COLO668 (cell line): ENCODE measurements at regions not wholly inside any gene's neighbourhood (a gene's known extent, or its start where the extent isn't known, plus 50 kb on each side); places are given as distances from the start of the nearest gene placed in this dataset.
A peak's percentile ranks its signal among the peaks of the same experiment; 100 is the strongest.

ENCODE experiments used
- DNase-seq: peaks from one replicate; lab custom pipeline; 2025; ENCODE audit not compliant: unreplicated experiment; lab: John Stamatoyannopoulos, UW

DNA sequence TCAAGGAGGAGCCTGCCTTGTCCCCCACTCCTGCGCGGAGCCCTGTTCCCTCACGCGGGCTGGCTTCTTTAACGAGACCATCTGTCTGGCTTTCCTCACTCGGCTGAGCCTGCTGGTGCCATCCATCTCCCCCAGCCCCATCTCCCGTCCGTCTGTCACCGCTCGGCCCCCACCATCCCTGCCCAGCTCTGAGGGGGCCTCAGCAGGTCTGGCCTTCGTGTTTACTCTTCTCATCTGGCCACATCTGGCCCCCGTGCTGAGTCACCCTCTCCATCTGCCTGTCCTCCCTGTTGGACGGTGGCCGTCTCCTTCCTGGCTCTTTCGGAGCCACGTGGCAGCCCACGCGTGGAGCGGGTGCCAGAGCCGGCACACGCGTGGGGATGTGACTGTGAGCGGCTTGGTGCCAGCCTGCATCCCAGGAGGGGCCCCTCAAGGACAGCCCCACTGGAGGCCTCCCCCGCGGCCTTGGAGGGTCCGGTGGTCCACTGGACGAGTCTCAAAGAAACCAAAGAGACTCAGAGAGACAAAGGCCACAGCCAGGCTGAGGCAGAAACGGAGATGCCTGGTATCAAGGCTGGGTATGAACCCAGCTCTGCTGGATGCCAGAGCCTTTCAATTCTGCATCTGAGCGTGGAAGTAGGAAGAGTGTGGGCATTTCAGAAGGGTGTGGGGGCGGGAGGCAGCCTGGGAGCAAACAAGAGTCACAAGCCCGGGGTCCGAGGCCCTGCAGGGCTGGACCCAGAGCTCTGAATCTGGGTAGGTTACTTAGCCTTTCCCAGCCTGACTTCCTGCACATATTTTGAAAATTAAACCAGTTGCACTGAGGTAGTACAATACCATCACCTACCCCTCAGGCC is 76.7 kb upstream of the UNC5A start:
- DNase-seq: peak; percentile 7

DNA sequence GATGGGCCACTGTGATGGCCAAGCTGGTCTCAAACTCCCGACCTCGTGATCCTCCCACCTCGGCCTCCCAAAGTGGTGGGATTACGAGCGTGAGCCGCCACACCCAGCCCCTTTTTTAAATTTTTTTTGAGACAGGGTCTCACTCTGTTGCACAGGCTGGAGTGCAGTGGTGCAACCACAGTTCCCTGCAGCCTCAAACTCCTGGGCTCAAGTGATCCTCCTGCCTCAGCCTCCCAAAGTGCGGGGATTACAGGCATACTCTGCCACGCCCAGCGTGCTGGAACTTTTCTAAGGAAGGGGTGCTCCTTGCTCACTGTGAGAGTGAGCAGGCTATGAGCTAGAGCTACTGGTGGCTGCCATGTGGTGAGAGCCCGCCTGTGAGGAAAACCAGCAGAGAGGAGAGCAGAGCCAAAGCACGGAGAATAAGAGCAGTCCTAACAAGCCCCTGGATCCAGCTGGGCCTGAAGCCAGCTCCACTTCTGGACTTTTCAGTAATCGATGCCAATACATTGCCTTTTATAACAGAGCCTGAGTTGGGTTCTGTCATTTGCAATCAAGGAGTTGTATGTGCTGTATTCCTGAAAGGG is 75.5 kb upstream of the UNC5A start:
- DNase-seq: no peak

DNA sequence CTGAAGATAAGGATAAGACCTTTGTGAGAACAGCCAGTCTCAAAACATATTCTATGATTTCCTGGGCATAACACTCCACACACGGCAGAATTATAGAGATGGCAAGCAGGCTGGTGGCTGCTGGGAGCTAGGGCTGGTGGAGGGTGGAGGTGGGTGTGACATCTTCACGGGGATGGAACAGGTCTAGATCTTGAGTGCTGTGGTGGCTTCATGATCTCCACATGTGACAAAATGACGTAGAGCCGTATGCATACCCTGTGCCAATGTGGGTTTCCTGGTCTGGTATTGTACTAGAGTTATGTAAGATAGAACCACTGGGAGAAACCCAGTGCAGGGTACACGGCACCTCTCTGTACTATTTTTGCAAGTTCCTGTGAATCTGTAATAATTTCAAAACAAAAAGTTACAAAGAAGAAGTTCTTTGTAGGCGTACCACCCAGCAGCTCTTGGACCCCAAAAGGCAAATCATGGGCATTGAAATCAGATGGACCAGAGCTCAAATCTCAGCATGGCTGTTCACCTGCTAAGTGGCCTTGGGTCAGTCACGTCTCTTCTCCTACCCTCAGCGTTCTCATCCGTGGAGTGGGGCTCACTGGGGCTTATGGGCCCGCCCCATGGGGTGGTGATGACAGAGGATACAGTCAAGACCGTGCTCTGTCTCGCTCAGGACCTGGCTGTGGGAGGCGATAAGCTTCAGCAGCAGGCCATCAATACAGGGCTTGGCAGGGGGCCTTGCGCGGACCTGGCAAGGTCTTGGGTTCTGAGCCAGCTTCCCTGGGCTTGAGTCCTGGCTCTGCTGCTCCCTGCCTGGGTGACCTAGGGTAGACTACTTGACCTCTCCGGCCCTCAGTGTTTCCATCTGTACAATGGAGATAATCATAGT is 74.7 kb upstream of the UNC5A start:
- DNase-seq: no peak

DNA sequence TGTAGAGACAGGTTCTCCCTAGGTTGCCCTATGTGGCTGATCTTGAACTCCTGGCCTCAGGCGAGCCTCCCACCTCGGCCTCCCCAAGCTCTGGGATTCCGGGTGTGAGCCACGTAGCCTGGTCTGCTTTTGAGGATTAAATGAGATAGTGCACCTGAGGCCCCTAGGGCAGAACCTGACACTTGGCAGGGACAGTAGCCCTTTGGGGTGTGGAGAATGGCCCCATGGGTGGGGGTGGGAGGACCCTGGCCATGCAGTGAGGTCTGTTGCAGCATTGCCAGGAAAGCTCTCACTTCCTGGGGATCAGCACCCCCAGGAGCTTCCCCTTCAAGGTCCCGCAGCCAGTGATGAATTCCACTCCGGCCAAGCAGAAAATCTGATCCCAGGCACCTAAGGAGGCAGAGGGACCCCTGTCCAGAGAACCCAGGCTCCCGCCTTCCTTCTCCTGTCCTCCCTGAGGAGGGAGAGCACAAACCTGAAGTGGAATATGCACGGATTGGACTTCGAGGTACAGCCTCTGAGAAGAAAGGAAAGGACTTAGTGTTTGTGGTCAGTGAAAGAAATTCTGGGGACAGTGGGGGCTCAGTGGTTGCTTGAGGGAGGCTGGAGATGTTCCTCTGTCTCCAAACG is 73.9 kb upstream of the UNC5A start:
- no peak for DNase-seq

DNA sequence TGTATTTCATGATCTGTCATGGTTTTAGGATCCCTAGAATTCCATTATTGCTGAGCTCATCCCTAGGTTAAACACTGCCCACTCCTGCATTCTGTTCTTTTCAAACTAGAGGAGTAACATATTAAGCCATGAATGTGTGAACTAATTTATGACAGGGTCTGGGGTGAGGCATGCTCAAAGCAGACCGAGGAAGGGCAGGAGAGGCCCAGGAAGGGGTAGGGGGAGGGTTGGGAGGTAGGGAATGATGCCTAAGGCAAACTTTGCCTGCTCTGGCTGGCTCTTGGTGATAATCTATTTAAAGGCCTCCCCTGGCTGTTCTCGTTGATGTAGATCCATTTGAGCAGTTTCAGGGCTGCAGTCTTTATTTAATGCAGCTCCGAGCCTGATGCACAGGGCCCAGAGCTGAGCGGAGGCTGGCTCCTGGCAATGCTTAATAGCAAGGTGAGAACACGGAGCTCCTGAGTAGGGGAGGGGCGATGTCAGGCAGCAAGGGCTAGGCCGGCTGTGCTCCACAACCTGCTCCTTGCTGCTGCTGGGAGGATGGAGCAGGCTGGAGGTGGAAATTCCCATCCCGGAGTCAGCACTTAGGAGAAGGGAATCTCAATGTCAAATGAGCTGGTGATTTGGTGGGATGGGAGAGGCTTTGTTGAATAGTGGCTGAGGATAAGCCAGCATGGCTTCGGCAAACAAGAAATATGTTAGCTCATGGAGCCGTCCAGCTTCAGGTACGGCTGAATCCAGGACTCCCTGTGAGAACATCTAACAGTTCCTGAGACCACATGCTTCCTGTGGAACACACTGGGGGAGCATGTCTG is 73.2 kb upstream of the UNC5A start:
- no peak for DNase-seq

DNA sequence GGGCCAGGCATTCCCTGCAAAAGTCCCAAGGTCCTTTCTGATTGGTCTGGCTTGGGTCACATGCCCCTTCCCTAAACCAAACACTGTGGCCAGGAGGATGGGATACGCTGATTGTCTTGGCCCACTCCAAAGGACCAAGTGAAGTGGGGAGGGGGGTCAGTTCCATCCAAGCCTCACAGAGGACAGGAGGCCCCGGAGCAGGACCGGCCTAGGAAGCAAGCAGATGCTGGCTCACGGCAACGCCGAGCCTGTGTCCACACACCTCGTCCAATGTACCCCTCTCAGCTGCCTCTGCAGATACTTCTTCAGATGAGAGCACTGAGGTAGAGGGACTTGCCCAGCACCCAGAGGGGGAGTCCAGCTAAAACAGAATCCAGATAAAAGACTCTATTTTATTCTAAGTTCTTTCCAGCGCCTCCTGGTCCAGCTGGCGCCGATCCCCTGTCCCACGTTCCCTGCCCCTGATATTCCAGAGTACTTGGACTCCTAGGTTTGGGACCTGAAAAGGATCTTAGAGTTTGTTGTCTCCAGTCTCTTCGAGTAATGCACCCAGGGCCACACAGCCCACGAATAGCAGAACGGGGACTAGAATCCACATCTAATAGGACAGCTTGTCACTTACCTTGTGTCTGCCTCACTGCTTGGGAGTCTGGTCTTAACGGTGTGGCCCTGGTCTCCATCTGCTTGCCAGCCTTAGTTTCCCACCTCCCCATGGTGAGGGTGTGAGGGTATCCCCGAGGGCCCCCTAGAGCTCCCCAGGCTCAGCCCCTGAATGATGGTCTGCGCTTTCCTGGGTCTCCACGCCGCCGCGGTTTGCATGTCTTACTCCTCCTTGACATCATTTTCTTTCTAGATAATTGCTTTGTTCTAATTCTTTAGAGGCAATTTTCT is 72.4 kb upstream of the UNC5A start:
- no peak for DNase-seq

DNA sequence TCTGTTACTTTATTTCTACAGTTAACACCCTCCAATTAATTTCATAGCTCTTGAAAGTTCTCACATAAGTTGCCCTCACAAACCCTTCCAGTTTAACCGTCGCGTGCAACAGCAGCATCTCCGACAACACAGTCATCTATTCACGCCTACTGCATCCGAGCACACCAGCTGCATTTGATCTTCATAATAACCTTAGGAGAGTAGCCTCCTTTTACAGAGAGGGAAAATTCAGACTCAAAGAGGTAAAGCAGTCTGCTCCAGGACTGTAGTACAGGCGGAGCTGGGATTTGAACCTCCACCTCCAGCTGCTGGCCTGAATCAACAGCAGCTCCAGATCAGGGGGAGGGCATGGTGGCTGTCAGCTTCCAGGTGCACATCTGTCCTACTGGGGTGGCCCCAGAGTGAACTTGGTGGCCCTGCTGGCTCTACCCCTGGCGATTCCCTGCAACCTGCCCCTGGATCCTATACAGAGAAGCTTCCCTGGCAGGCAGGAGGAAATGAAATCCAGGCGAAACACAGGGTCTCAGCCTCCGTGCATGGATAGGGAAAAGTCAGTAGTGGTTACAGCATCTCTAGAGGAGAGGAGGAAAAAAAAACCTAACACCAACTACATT is 71.6 kb upstream of the UNC5A start:
- no peak for DNase-seq

DNA sequence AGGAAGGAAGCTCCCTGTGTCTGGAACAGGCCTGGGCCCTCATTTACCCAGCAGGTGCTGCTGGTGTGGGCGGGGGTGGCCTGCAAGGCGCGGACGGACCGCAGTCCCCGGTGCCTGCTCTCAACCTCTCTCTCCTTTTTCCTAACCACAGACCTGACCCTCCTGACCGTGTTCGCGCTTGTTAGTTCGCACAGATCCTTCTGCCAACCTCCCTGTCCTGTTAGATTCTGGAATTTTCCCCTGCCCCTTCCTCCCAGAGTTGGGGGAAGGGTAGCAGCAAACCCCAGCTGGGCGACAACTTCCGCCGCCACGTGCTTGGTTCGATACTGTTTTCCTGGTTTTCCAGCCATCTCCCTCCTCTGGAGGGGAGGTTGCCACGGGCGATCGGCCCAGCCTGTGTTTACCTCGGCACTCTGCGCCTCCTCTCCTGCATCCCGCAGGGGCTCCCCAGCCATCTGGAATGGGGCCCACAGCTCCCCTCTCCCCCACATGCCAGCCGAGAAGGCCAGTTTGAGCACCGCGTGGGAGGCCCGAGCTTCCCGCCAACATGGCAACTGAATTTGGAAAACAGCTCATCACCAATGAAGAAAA is 70.8 kb upstream of the UNC5A start:
- peak; percentile 65 for DNase-seq

DNA sequence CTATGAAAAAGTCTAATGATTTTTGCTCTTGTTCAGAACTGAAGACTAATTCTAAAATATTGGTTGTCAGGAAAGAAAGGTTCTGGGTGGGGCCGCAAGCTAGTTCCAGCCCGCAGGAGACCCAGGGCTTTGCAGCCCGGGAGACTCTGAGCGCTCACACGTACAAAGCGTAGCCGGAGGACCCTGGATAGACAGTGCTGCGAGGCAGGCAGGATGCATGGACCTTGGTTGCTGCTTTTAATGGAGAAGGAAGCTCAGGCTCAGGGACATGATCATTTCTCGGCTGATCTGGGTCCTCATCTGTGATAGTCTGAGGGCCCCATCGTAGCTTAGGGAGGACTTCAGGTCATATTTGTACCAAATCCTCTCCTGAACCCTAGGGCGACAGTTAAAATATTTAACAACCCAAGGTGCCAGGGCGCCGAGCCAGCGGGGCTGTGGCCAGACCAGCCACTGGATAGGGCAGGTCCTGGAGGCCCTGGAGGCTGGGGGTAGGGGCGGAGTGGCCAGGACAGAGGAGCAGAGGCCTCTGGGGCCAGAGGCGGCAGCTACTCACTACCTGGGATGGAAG is 70.1 kb upstream of the UNC5A start:
- DNase-seq: no peak

DNA sequence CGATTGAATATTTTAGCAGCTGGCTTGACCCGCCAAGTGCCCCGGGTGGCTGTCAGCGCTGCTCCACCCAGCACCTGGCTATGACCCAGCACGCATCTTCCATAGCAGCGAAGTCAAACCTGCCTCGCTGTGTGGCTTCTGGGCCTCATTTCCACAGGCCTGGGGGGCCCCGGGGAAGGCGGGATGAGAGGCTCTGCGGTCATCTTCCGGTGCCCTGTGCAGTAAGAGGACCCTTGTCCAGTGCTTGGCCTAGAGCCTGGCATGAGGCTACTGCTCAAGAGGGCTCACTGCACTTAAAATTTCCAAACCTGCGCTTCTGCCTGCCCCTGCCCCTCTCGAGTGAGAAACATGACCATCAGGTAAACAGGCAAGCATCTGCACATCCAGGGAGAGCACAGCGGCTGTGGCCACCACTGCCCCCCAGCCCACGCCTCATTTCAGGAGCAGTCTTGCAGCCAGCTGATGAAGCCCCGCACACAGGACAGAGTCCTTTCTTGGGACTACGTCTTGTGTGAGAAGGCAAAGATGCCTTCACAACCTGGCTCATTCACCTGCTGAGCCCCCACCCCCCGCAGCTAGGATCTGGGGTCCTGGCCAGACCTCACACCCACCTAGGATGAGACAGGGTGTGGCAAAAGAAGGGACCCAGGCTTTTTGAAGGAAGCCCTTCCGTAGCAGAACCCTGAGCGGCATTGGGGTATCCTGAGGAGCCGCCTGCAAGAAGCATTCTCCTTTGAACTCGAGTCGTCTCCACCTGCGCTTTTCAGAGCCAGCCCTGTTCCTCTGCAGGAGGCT is 69.5 kb upstream of the UNC5A start:
- DNase-seq: no peak

DNA sequence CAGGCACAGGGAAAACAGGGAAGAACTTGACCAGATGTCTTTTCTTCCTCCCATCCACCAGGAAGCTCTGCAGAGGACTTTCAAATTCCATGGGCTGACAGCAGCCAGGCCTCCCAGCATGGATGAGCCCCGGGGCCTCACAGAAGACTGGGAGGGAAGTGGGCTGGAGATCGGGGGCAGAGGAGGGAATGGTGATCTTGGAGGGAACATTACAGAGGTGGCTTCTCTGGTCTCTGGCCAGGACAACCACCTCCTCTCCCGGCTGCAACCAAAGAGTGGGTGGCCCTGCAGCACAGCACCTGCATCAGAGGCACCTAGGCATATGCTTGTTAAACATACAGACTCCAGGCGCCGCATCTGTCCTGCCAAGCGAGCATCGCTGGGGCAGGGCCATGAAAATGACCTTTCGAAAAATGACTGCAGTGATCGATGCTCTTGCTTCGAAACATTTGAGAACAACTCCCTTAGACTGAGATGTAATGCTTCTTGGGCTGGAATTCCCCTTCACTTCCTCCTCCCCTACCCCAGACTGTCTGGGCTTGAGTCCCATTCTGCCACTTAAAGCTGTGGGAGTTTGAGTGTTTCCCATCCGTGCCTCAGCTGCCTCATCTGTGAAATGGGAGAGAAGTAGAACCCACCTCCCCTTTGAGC is 68.7 kb upstream of the UNC5A start:
- no peak for DNase-seq

DNA sequence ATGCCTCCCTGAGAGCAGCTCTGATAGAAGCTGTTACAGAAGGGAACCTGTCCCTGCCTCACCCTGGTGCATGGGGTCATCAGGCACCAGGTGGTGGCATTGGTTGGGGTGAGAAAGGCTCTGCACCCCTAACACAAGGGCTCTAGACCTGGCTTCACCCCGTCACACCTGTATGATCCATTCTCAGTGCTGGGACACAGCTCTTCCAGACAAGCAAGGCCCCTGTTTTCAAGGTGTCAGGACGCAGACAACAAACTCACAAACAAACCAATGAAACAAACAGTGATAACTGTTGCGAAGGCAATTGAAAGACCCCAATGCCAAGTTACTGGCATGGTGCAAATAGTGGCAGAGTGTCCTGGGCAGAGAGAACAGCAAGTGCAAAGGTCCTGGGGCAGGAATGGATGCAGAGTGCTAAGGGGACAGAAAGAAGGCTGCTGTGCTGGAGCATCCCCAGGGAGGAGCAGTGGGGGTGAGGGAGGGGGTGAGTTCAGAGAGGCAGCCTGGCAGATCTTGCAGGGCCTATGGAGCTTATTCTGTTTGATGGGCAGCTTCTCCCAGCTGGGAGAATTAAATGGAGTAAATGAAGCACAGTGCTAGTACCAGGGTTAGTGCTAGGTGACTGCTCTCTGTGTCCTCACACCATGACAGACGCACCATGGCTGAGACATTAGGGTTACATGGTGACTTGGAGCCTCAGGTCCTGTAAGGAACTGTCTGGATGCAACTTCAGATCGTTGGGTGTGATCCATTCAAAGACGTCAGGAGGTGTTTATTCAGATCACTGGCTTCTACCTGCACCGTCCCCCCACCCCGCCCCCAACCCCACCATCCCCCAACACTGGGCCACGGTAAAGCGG is 67.9 kb upstream of the UNC5A start:
- DNase-seq: no peak

DNA sequence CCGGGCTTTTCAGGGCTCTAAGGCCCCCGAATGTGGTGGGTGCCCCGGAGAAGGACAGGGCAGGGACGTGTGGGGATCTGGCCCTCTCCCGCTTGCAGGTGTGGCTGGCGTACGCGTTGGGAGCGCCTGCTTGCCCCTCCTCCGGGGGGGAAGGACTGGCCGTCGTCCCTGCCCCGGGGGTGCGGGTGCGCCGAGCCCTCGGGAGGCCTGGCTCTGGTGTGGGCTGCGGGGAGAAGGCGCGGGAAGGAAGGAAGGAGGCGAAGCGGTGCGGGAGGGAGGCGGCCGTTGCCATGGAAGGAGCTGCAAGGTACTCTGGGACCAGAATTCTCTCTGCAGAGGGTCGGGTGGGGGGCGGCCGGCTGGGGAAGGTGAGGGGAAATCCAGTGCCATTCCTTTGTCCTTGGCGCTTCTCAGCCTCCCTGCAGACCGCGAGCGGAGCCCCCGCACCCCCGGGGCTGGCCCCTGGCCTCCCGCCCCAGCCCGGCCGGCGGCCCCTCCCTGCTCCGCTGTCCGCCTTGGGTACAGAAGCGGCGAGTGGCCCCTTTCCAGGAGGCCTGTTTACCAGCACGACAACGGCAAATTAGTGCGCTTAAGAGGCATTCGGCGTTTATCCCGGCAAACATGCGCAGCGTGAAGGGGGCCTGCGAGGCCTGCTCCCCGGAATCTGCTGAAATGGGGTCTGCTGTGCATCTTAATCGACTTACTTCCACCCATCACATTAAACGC is 67.1 kb upstream of the UNC5A start:
- DNase-seq: peak; percentile 44

DNA sequence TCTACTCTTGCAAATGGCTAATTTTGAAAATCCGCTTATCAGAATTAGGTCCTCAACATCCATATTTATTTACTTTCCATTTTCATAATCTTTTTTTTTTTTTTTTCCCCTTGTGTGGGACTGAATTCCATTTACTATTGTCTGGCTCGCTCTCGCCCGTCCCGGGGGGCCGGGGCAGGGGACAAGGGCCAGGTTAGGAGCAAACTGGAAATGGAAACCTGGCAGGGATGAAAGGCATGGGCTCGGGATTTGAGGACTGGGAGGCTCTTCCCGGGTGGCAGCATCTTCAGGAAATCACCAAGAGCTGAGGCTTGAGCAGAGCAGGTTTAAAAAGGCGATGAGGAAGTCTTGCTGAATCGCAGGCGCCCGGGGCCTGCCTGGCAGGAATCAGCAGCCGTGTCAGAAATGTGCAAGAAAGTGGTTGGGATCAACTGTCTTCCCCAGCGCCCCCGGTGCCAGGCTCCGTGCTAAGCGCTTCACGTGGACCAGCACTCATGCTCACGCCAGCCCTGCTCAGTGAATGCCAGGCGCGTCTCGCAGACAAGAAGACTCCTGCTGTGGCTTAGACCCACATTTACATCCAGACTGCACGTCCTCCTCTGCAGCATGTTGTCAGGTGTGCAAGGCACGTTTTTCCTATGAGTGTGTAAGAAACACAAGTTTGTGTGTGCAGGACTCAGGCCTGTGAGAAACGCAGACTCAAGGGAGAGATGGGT is 66.3 kb upstream of the UNC5A start:
- no peak for DNase-seq

DNA sequence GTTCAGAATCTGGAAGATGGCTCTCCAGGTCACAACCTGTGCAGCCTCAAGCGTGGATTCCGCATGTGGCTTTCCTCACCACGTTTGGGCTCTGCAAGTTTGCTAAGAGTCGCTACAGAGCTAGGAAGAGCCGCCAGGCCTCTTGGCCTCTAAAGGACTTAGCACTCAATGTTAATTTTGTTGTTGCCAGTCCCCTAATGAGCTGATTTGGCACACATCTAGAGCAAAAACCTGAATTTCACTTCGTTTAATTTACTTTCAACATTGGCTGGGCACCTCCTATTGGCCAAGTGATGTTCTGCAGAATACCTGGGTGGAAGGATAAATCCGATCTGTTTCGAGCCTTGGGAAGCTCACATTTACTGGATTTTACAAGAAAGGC is 65.8 kb upstream of the UNC5A start:
- no peak for DNase-seq
